HL-60/S4 (cell line): ENCODE measurements at regions not wholly inside any gene's neighbourhood (a gene's known extent, or its start where the extent isn't known, plus 50 kb on each side); places are given as distances from the start of the nearest gene placed in this dataset.

Experiments used
- in situ Hi-C: fragments of 300-500 bp; cut with MboI; formaldehyde crosslinking; loops from 2 replicates; pipeline ENCODE4 v1.14.3; 2022; ENCODE audit warnings: low sequenced_read_pairs

GRCh38 chr3:102176333-102177050 is 258.3 kb upstream of the ZPLD1 start:
- in situ Hi-C loops = no loop called here

GRCh38 chr3:102177075-102177755 is 257.6 kb upstream of the ZPLD1 start:
- in situ Hi-C loops = no loop called here

- in situ Hi-C loops = no loop called here
Measured at GRCh38 chr3:102178817-102179216, 256.0 kb upstream of the ZPLD1 start.

- in situ Hi-C loops = no loop called here
Measured at GRCh38 chr3:102179326-102180177, 255.3 kb upstream of the ZPLD1 start.

GRCh38 chr3:102180280-102180931 is 254.4 kb upstream of the ZPLD1 start:
- in situ Hi-C loops = no loop called here

GRCh38 chr3:102181175-102181920 is 253.5 kb upstream of the ZPLD1 start:
- in situ Hi-C loops = no loop called here

- in situ Hi-C loops = no loop called here
Measured at GRCh38 chr3:102182162-102182561, 252.7 kb upstream of the ZPLD1 start.

GRCh38 chr3:102183186-102183585 is 251.6 kb upstream of the ZPLD1 start:
- in situ Hi-C loops = no loop called here

- in situ Hi-C loops = no loop called here
Measured at GRCh38 chr3:102183623-102184022, 251.2 kb upstream of the ZPLD1 start.

GRCh38 chr3:102189541-102189940 is 245.3 kb upstream of the ZPLD1 start:
- in situ Hi-C loops = no loop called here

- in situ Hi-C loops = no loop called here
Measured at GRCh38 chr3:102189956-102190723, 244.7 kb upstream of the ZPLD1 start.

- in situ Hi-C loops = no loop called here
Measured at GRCh38 chr3:102192575-102192974, 242.2 kb upstream of the ZPLD1 start.

GRCh38 chr3:102193255-102193654 is 241.6 kb upstream of the ZPLD1 start:
- in situ Hi-C loops = no loop called here

GRCh38 chr3:102194001-102194400 is 240.8 kb upstream of the ZPLD1 start:
- in situ Hi-C loops = no loop called here

- in situ Hi-C loops = no loop called here
Measured at GRCh38 chr3:102194760-102195159, 240.1 kb upstream of the ZPLD1 start.

GRCh38 chr3:102195198-102195948 is 239.4 kb upstream of the ZPLD1 start:
- in situ Hi-C loops = no loop called here

GRCh38 chr3:102200126-102200525 is 234.7 kb upstream of the ZPLD1 start:
- in situ Hi-C loops = no loop called here

GRCh38 chr3:102200560-102200959 is 234.3 kb upstream of the ZPLD1 start:
- in situ Hi-C loops = no loop called here

GRCh38 chr3:102205647-102206046 is 229.2 kb upstream of the ZPLD1 start:
- in situ Hi-C loops = no loop called here
